ENCODE measurements at regions not wholly inside any gene's neighbourhood (a gene's known extent, or its start where the extent isn't known, plus 50 kb on each side); places are given as distances from the start of the nearest gene placed in this dataset.

- TF ChIP-seq CTCF (conservative IDR thresholded peaks at IDR 0.05; ENCODE audit: low read depth, low read length), result no peak
- TF ChIP-seq EZH2 (IDR thresholded peaks at IDR 0.05; ENCODE audit: borderline replicate concordance, low read depth, low read length, poor library complexity, severe bottlenecking), result no peak
These were observed 64.8 kb upstream of the UCN3 start for GRCh38 chr10:5299950-5300349.

All from A673 (cell line).